GM13976 (cell line): ENCODE measurements at regions not wholly inside any gene's neighbourhood (a gene's known extent, or its start where the extent isn't known, plus 50 kb on each side); places are given as distances from the start of the nearest gene placed in this dataset.

ENCODE experiments used
- DNase-seq: peaks from one replicate; pipeline ENCODE4 v3.0.0; 2012; ENCODE audit warnings: low spot score
- in situ Hi-C: fragments of 300-500 bp; cut with MboI; formaldehyde crosslinking; loops from one replicate; pipeline ENCODE4 v1.12.0; 2022; ENCODE audit warnings: low sequenced_read_pairs, mixed read lengths, inconsistent platforms; ENCODE audit not compliant: unreplicated experiment
- TF ChIP-seq, protein P1 (sequence below): IDR thresholded peaks from 2 replicates; pipeline ENCODE4 v1.5.1; 2012; ENCODE audit warnings: borderline replicate concordance, mild to moderate bottlenecking; ENCODE audit not compliant: insufficient read depth; ENCODE audit errors: extremely low read depth, missing control alignments, control extremely low read depth

DNA sequence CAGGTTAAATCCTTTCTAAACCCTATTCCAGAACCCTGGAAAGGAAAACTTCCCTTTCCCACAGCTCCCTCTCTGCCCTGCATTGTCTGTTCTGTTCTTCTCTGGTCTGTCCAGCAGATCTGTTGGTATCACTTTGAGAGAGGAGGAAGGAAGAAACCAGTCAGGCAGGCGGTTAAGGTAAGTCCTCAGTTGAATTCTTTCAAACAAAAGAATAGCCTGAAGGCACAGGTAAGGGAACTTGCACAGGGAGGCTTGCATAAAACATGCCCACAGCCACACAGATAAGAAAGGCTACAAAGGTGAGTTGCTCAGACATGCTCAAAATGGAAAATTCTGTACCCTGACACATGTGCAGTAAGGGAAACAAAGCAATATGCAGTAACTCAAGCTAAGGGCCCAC is 595.7 kb upstream of the CDH5 start:
- TF ChIP-seq, protein P1, sequence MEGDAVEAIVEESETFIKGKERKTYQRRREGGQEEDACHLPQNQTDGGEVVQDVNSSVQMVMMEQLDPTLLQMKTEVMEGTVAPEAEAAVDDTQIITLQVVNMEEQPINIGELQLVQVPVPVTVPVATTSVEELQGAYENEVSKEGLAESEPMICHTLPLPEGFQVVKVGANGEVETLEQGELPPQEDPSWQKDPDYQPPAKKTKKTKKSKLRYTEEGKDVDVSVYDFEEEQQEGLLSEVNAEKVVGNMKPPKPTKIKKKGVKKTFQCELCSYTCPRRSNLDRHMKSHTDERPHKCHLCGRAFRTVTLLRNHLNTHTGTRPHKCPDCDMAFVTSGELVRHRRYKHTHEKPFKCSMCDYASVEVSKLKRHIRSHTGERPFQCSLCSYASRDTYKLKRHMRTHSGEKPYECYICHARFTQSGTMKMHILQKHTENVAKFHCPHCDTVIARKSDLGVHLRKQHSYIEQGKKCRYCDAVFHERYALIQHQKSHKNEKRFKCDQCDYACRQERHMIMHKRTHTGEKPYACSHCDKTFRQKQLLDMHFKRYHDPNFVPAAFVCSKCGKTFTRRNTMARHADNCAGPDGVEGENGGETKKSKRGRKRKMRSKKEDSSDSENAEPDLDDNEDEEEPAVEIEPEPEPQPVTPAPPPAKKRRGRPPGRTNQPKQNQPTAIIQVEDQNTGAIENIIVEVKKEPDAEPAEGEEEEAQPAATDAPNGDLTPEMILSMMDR: no peak
- in situ Hi-C loops: no loop called here
- DNase-seq: no peak

DNA sequence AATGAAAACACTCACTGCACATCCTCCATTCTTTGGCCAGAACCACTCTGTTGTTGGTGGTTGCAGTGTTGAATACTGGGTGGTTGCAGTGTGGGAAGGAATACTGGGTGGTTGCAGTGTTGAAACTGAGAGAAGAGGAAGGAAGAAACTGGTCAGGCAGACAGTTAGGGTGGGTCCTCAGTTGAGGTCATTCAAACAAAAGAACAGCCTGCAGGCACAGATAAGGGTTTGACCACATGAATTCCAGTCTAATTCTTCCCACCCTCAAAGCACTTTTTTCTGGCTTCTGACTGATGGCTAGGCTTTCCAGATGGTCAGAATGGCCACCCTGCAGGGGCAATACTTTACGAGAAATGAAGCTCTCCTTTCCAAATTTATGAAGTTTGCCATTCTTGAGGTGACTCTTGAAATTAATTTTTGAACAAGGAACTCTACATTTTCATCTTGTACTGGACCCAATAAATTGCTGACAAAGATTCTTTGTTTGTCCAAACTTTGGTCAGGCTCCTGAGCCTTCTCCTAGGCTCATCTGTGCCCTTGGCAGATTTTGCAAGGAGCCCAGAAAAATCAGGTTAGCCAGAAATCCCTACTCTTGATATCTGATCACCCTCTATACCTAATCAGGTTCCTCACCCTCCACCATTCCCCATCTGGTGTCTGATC is 596.6 kb upstream of the CDH5 start:
- in situ Hi-C loops: no loop called here
- DNase-seq: no peak
- TF ChIP-seq, protein P1: no peak

DNA sequence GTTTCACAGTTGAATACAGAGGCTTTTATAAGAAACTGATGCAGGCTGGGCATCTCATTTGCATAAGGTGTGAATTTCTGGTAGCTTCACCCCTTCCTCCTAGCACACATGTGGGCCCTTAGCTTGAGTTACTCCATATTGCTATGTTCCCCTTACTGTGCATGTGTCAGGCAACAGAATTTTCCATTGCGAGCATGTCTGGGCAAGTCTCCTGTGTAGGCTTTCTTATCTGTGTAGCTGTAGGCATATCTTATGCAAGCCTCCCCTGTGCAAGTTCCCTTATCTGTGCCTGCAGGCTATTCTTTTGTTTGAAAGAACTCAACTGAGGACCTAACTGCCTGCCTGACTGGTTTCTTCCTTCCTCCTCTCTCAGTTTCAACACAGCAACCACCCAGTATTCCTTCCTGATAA is 597.4 kb upstream of the CDH5 start:
- TF ChIP-seq, protein P1: no peak
- DNase-seq: no peak
- in situ Hi-C loops: no loop called here

DNA sequence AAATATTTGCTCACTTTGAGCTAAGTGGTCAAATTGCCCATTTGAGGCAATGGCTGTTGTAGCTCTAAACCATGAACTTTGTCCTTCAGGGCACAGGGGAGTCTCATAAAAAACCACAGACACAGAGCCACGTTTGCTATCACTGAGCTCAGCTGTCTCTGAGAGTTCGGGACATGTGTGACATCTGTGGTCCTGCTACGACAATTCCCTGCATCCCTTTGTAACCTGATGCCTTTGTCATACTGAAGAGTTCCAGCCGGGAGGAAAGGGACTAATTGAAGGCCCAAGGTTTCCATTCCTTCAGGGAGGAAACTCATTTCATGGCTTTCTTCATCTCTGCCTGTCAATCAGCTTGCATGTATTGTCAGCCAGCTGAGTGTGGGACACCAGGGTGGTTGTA is 599.4 kb upstream of the CDH5 start:
- no peak for DNase-seq
- in situ Hi-C loops: no loop called here
- TF ChIP-seq, protein P1: no peak

DNA sequence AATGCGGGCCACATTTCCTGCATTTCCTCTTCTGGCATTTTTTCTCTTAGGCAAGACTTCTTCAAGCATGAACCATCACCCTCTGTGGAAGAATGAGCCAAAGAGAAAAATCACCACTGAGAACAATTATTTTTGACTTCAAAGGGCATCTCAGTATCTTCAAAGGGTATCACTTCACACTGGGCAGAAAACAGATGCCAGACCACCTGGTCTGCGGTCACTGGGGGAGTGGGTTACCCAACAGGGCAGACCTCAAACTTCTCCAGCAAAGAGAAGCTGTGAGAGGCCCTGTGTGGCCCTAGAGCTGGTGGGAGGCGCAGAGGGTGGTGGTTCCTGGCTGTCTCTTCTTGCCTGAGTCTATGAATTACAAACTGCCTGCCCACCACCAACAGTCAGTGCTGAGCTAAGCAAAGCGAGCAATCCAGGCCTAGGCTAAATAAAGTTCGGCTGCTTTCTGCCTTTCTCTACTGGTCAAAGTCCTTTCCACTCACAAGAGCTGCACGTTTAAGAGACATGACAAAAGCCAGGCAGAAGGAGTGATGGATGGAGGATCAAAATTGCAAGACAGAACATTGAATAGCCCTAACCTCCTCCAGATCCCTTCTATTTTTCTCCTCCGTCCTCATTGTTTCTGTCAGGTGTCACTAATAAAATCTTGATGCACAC is 602.7 kb upstream of the CDH5 start:
- in situ Hi-C loops: no loop called here
- DNase-seq: no peak
- TF ChIP-seq, protein P1: no peak

DNA sequence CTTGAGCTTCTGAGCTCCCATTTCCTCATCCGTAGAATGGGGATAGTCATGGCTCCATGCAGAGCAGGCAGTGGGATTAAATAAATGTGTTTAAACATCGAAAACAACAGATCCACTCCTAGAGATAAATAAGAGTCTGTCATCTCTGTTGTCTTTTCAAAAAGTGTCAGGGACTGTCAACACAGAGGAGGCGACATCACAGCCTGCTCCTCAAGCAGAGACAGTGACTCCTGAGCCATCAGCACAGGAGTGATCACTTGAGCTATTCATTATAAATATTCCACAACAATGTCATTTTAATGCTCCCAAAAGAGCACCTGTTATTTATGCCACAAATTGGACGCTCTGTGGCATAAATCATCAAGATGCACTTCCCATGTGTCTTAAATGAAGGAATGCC is 605.6 kb upstream of the CDH5 start:
- in situ Hi-C loops: no loop called here
- no peak for DNase-seq
- TF ChIP-seq, protein P1: no peak
